GM12891 (cell line): ENCODE measurements at regions not wholly inside any gene's neighbourhood (a gene's known extent, or its start where the extent isn't known, plus 50 kb on each side); places are given as distances from the start of the nearest gene placed in this dataset.

Experiments used
- DNase-seq: peaks from one replicate; pipeline ENCODE4 v3.0.0; 2011; ENCODE audit warnings: low spot score; ENCODE audit not compliant: insufficient read length
- FAIRE-seq: peaks from 2 replicates; lab custom pipeline; 2011; peaks lifted over from hg19 to GRCh38; lab: Jason Lieb, UNC
- PAX5 ChIP-seq: IDR thresholded peaks from 2 replicates; pipeline ENCODE4 v1.6.1; 2011; ENCODE audit warnings: low read length, moderate library complexity, mild to moderate bottlenecking; ENCODE audit not compliant: insufficient read depth, severe bottlenecking
- POLR2A ChIP-seq: IDR thresholded peaks from 2 replicates; pipeline ENCODE4 v1.6.1; 2011; ENCODE audit warnings: low read depth, low read length, control low read depth
- POLR2AphosphoS5 ChIP-seq: IDR thresholded peaks from 2 replicates; pipeline ENCODE4 v1.6.1; 2011; ENCODE audit warnings: low read depth, low read length, control low read depth
- POU2F2 ChIP-seq: IDR thresholded peaks from 2 replicates; pipeline ENCODE4 v1.6.1; 2011; ENCODE audit warnings: low read depth, mild to moderate bottlenecking, control low read depth, low read length, moderate library complexity
- SPI1 ChIP-seq: IDR thresholded peaks from 2 replicates; pipeline ENCODE4 v1.6.1; 2011; ENCODE audit warnings: low read depth, low read length, control low read depth
- TAF1 ChIP-seq: IDR thresholded peaks from 2 replicates; pipeline ENCODE4 v1.6.1; 2011; ENCODE audit warnings: low read depth, low read length, control low read depth

- TF ChIP-seq POLR2A (no peak), POLR2AphosphoS5 (no peak), SPI1 (no peak), TAF1 (no peak), POU2F2 (no peak), PAX5 (no peak)
These were observed 767.4 kb downstream of the IRX1 start for GRCh38 chr5:4363045-4363444.

GRCh38 chr5:4366628-4367027 lies 771.0 kb downstream of the IRX1 start:
- FAIRE-seq (no peak), DNase-seq (no peak)
- TF ChIP-seq POLR2AphosphoS5 (no peak), TAF1 (no peak), POLR2A (no peak), PAX5 (no peak), SPI1 (no peak), POU2F2 (no peak)

More at GRCh38 chr5:4363045-4363444, 767.4 kb downstream of the IRX1 start:
- FAIRE-seq, result no peak
- DNase-seq, result no peak

- DNase-seq (no peak), FAIRE-seq (no peak)
- TF ChIP-seq TAF1, result no peak
- no peak for TF ChIP-seq PAX5
- no peak for TF ChIP-seq POU2F2
- no peak for TF ChIP-seq POLR2A
- no peak for TF ChIP-seq SPI1
- no peak for TF ChIP-seq POLR2AphosphoS5
These were observed 769.9 kb upstream of the ADAMTS16 start for GRCh38 chr5:4370218-4370617.

- FAIRE-seq, result no peak
- TF ChIP-seq POLR2AphosphoS5 (no peak), POU2F2 (no peak), SPI1 (no peak), PAX5 (no peak), POLR2A (no peak), TAF1 (no peak)
- DNase-seq, result no peak
These were observed 767.6 kb upstream of the ADAMTS16 start for GRCh38 chr5:4372481-4372880.

DNA sequence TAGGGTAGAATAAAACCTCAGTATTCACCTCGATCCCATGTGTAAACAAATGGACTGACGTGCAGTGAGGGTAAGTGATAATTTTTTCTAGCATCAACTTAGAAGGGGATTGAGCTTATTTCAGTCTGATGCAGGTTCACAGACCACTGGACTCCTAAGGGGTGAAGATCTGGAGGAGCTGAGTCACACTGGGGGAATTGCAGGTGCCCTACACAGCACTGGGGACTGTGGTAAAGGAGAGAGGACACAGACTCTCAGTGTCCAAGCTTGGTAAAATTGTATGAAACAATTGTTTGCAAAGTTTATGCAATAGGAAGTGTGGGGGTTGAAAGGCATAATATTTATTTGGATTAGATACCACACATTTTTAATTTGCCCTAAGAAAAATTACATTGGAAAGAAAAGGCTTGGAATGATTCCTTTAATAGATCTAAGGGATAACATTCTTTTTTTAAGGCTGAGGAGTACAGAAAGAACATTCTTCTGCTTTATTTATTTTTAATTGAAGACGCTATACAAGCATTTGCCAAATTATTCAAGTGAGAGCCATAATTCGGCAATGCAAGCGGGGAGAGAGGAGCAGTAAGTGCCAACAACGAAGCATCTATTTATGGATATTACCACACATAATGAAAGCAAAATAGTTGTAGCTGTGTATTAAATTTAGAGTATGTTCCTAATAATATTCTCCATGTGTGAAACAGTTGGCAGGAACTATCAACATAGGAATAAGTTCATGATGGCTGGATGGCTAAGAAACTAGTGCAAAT lies 766.9 kb upstream of the ADAMTS16 start:
- FAIRE-seq (no peak), DNase-seq (no peak)
- TF ChIP-seq PAX5 (no peak), POU2F2 (no peak)

GRCh38 chr5:4374866-4375265 lies 765.3 kb upstream of the ADAMTS16 start:
- no peak for DNase-seq
- no peak for TF ChIP-seq TAF1
- no peak for TF ChIP-seq POLR2AphosphoS5
- TF ChIP-seq POLR2A, result no peak
- TF ChIP-seq SPI1, result no peak
- no peak for TF ChIP-seq POU2F2
- FAIRE-seq, result no peak

- DNase-seq (no peak), FAIRE-seq (no peak)
- TF ChIP-seq POLR2AphosphoS5 (no peak), POLR2A (no peak), POU2F2 (no peak), PAX5 (no peak), SPI1 (no peak), TAF1 (no peak)
These were observed 764.5 kb upstream of the ADAMTS16 start for GRCh38 chr5:4375640-4376039.

GRCh38 chr5:4383102-4383501 lies 757.0 kb upstream of the ADAMTS16 start:
- no peak for FAIRE-seq
- DNase-seq, result no peak
- TF ChIP-seq PAX5, result no peak
- TF ChIP-seq POLR2A, result no peak
- TF ChIP-seq POLR2AphosphoS5, result no peak
- no peak for TF ChIP-seq POU2F2
- TF ChIP-seq SPI1, result no peak
- TF ChIP-seq TAF1, result no peak

DNA sequence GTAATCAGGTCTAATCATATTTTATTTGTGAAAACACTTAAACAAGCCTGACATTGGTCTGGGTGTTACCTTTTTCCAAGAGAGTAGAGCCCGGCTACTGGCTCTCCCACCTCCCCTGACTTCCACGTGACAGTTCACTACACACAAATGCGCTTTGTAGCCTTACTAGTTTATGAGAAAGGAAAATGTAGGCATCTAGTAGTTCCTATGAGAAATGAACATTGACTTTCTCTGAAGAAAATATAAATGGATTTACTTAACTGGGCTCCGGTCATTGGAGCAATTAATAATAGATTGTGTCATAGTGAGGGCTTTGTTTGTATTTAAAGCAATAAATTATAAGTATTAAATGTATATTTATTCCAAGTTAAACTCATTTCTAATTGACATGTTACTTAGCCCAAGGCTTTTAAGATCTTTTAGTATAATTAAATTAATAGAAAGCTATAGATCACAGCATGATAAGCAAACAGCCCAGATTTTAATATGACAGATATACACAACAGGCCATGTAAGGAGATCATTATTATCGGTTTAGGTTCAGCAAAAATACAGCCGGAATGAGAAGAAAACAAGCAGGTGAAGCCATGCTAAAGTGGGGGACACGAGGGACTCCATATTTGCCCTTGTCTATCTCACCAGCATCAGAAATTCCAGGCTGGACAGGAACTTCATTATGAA lies 756.5 kb upstream of the ADAMTS16 start:
- DNase-seq, result no peak
- no peak for TF ChIP-seq SPI1
- no peak for TF ChIP-seq TAF1
- no peak for TF ChIP-seq POLR2A
- no peak for TF ChIP-seq PAX5
- no peak for FAIRE-seq

DNA sequence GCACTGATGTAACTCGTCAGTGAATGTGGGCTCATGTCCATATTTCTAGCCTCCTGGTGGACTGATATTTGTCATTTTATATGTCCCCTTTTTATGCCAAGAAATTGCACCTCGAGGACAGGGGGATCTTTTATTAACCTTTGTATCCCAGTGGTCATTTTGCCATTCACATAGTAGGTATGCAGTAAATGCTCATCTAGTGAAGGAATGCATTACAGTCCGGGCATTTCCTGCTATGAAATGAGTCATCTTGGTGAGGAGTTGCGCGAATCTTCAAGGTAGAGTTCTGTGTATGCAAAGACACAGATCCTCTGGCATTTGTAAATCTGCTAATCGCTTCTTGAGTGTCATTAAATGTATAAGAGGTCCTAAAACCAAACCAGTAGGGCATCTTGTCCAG lies 755.5 kb upstream of the ADAMTS16 start:
- no peak for FAIRE-seq
- TF ChIP-seq POU2F2, result no peak
- TF ChIP-seq POLR2A, result no peak
- no peak for TF ChIP-seq PAX5
- TF ChIP-seq SPI1, result no peak
- TF ChIP-seq TAF1, result no peak
- TF ChIP-seq POLR2AphosphoS5, result no peak

More for the DNA sequence above, 755.5 kb upstream of the ADAMTS16 start:
- no peak for DNase-seq
